Activated CD4-positive, alpha-beta T cell treated with anti-CD3 and anti-CD28 coated beads, Interleukin-2, amount 50 U/mL, for 16 hours (primary cell): ENCODE measurements at regions not wholly inside any gene's neighbourhood (a gene's known extent, or its start where the extent isn't known, plus 50 kb on each side); places are given as distances from the start of the nearest gene placed in this dataset.
"Not testable (repeated sequence)": the region's sequence is repeated elsewhere in the genome, so short reads cannot be mapped to it uniquely, and the experiment has no call there.

ENCODE experiments used
- DNase-seq: peaks from one replicate; pipeline ENCODE4 v3.0.0-alpha.2; 2020

GRCh38 chr18:44568342-44568741 lies 112.3 kb upstream of the SETBP1 start:
- no peak for DNase-seq

- DNase-seq, result no peak
Measured at GRCh38 chr18:44568986-44569385, 111.7 kb upstream of the SETBP1 start.

- DNase-seq, result no peak
Measured at GRCh38 chr18:44569391-44570055, 111.2 kb upstream of the SETBP1 start.

GRCh38 chr18:44579028-44579702 lies 101.5 kb upstream of the SETBP1 start:
- DNase-seq, result peak; percentile 16

GRCh38 chr18:44579745-44580144 lies 100.9 kb upstream of the SETBP1 start:
- no peak for DNase-seq

GRCh38 chr18:44580159-44580558 lies 100.5 kb upstream of the SETBP1 start:
- no peak for DNase-seq

GRCh38 chr18:44580782-44581181 lies 99.9 kb upstream of the SETBP1 start:
- DNase-seq, result not testable (repeated sequence)

GRCh38 chr18:44582456-44582855 lies 98.2 kb upstream of the SETBP1 start:
- DNase-seq, result no peak

GRCh38 chr18:44584900-44585299 lies 95.8 kb upstream of the SETBP1 start:
- no peak for DNase-seq

GRCh38 chr18:44586782-44587524 lies 93.7 kb upstream of the SETBP1 start:
- no peak for DNase-seq

GRCh38 chr18:44588508-44588907 lies 92.2 kb upstream of the SETBP1 start:
- no peak for DNase-seq

GRCh38 chr18:44589693-44590355 lies 90.9 kb upstream of the SETBP1 start:
- no peak for DNase-seq

- DNase-seq, result no peak
Measured at GRCh38 chr18:44590956-44591670, 89.6 kb upstream of the SETBP1 start.

GRCh38 chr18:44592639-44593038 lies 88.0 kb upstream of the SETBP1 start:
- DNase-seq, result no peak

- DNase-seq, result no peak
Measured at GRCh38 chr18:44594799-44595467, 85.8 kb upstream of the SETBP1 start.

GRCh38 chr18:44597797-44598196 lies 82.9 kb upstream of the SETBP1 start:
- DNase-seq, result no peak

GRCh38 chr18:44598514-44598913 lies 82.2 kb upstream of the SETBP1 start:
- no peak for DNase-seq

- no peak for DNase-seq
Measured at GRCh38 chr18:44599412-44599811, 81.3 kb upstream of the SETBP1 start.

- no peak for DNase-seq
Measured at GRCh38 chr18:44601447-44601846, 79.2 kb upstream of the SETBP1 start.

GRCh38 chr18:44602380-44602779 lies 78.3 kb upstream of the SETBP1 start:
- DNase-seq, result no peak

- DNase-seq, result no peak
Measured at GRCh38 chr18:44602845-44603244, 77.8 kb upstream of the SETBP1 start.
